WTC11 (cell line): ENCODE measurements at regions not wholly inside any gene's neighbourhood (a gene's known extent, or its start where the extent isn't known, plus 50 kb on each side); places are given as distances from the start of the nearest gene placed in this dataset.

ENCODE experiments used
- CREB1 ChIP-seq: sonication (generic); formaldehyde crosslinking; IDR thresholded peaks from 2 replicates; pipeline ENCODE4 v1.8.0; 2023; ENCODE audit warnings: mild to moderate bottlenecking, missing genetic modification reagents
- ETV6 ChIP-seq: sonication (generic); formaldehyde crosslinking; IDR thresholded peaks from 2 replicates; pipeline ENCODE4 v1.8.1; 2022; ENCODE audit warnings: mild to moderate bottlenecking, missing genetic modification reagents
- FOXJ3 ChIP-seq: sonication (generic); formaldehyde crosslinking; IDR thresholded peaks from 2 replicates; pipeline ENCODE4 v1.9.0; 2021; ENCODE audit warnings: missing genetic modification reagents, mild to moderate bottlenecking, borderline replicate concordance
- FOXK1 ChIP-seq: sonication (generic); formaldehyde crosslinking; IDR thresholded peaks from 2 replicates; pipeline ENCODE4 v1.8.0; 2022; ENCODE audit warnings: mild to moderate bottlenecking, moderate library complexity, missing genetic modification reagents
- TCF7 ChIP-seq: sonication (generic); formaldehyde crosslinking; IDR thresholded peaks from 2 replicates; pipeline ENCODE4 v1.8.0; 2022; ENCODE audit warnings: mild to moderate bottlenecking, low read depth, missing genetic modification reagents, moderate library complexity
- ZNF121 ChIP-seq: sonication (generic); formaldehyde crosslinking; IDR thresholded peaks from 2 replicates; pipeline ENCODE4 v1.8.0; 2023; ENCODE audit warnings: missing genetic modification reagents
- ZNF138 ChIP-seq: sonication (generic); formaldehyde crosslinking; conservative IDR thresholded peaks from 2 replicates; pipeline ENCODE4 v1.8.1; 2022; ENCODE audit warnings: mild to moderate bottlenecking, moderate library complexity, missing genetic modification reagents
- ZNF232 ChIP-seq: sonication (generic); formaldehyde crosslinking; IDR thresholded peaks from 2 replicates; pipeline ENCODE4 v1.8.0; 2022; ENCODE audit warnings: mild to moderate bottlenecking, missing genetic modification reagents
- TF ChIP-seq, protein P1 (sequence below): fragments of 200-600 bp; IDR thresholded peaks from 2 replicates; pipeline ENCODE4 v1.8.0; 2022; ENCODE audit warnings: antibody characterized with exemption
- TF ChIP-seq, protein P2 (sequence below): sonication (generic); formaldehyde crosslinking; IDR thresholded peaks from 2 replicates; pipeline ENCODE4 v1.8.0; 2022; ENCODE audit warnings: mild to moderate bottlenecking, missing genetic modification reagents
- TF ChIP-seq, protein P3 (sequence below): sonication (generic); formaldehyde crosslinking; IDR thresholded peaks from 2 replicates; pipeline ENCODE4 v1.8.1; 2023; ENCODE audit warnings: mild to moderate bottlenecking, missing genetic modification reagents, moderate library complexity
- TF ChIP-seq, protein P4 (sequence below): sonication (generic); formaldehyde crosslinking; IDR thresholded peaks from 2 replicates; pipeline ENCODE4 v1.8.1; 2023; ENCODE audit warnings: mild to moderate bottlenecking, missing genetic modification reagents, borderline replicate concordance
- TF ChIP-seq, protein P5 (sequence below): sonication (generic); formaldehyde crosslinking; IDR thresholded peaks from 2 replicates; pipeline ENCODE4 v1.8.1; 2023; ENCODE audit warnings: mild to moderate bottlenecking, missing genetic modification reagents

DNA sequence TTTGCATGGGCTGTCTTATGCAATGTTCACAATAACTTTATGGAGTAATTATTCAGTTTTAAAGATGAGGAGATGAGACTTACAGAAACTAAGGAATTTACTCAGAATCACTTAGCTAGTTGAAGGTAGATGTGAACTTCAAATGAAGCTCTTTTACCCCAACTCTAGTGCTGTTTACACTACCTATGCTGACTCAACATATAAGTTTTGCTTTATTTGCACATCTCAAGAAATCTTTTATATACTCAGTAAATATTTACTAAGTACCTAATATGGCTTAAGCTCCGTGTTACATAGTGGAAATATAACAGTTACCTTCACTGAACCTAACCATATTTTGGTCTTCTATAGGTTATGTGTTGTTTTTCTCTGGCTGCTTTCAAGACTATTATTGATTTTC is 293.2 kb downstream of the ANXA1 start:
- TF ChIP-seq, protein P1, sequence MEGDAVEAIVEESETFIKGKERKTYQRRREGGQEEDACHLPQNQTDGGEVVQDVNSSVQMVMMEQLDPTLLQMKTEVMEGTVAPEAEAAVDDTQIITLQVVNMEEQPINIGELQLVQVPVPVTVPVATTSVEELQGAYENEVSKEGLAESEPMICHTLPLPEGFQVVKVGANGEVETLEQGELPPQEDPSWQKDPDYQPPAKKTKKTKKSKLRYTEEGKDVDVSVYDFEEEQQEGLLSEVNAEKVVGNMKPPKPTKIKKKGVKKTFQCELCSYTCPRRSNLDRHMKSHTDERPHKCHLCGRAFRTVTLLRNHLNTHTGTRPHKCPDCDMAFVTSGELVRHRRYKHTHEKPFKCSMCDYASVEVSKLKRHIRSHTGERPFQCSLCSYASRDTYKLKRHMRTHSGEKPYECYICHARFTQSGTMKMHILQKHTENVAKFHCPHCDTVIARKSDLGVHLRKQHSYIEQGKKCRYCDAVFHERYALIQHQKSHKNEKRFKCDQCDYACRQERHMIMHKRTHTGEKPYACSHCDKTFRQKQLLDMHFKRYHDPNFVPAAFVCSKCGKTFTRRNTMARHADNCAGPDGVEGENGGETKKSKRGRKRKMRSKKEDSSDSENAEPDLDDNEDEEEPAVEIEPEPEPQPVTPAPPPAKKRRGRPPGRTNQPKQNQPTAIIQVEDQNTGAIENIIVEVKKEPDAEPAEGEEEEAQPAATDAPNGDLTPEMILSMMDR = no peak
- TF ChIP-seq ZNF121 (no peak), FOXK1 (no peak), CREB1 (CRISPR knock-in tag) (no peak), ETV6 (no peak), FOXJ3 (CRISPR knock-in tag) (no peak), TCF7 (CRISPR knock-in tag) (no peak), ZNF138 (CRISPR knock-in tag) (no peak), ZNF232 (CRISPR knock-in tag) (no peak)
- TF ChIP-seq, protein P2, sequence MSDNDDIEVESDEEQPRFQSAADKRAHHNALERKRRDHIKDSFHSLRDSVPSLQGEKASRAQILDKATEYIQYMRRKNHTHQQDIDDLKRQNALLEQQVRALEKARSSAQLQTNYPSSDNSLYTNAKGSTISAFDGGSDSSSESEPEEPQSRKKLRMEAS (CRISPR knock-in tag) = no peak
- TF ChIP-seq, protein P3, sequence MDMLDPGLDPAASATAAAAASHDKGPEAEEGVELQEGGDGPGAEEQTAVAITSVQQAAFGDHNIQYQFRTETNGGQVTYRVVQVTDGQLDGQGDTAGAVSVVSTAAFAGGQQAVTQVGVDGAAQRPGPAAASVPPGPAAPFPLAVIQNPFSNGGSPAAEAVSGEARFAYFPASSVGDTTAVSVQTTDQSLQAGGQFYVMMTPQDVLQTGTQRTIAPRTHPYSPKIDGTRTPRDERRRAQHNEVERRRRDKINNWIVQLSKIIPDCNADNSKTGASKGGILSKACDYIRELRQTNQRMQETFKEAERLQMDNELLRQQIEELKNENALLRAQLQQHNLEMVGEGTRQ = no peak
- TF ChIP-seq, protein P4, sequence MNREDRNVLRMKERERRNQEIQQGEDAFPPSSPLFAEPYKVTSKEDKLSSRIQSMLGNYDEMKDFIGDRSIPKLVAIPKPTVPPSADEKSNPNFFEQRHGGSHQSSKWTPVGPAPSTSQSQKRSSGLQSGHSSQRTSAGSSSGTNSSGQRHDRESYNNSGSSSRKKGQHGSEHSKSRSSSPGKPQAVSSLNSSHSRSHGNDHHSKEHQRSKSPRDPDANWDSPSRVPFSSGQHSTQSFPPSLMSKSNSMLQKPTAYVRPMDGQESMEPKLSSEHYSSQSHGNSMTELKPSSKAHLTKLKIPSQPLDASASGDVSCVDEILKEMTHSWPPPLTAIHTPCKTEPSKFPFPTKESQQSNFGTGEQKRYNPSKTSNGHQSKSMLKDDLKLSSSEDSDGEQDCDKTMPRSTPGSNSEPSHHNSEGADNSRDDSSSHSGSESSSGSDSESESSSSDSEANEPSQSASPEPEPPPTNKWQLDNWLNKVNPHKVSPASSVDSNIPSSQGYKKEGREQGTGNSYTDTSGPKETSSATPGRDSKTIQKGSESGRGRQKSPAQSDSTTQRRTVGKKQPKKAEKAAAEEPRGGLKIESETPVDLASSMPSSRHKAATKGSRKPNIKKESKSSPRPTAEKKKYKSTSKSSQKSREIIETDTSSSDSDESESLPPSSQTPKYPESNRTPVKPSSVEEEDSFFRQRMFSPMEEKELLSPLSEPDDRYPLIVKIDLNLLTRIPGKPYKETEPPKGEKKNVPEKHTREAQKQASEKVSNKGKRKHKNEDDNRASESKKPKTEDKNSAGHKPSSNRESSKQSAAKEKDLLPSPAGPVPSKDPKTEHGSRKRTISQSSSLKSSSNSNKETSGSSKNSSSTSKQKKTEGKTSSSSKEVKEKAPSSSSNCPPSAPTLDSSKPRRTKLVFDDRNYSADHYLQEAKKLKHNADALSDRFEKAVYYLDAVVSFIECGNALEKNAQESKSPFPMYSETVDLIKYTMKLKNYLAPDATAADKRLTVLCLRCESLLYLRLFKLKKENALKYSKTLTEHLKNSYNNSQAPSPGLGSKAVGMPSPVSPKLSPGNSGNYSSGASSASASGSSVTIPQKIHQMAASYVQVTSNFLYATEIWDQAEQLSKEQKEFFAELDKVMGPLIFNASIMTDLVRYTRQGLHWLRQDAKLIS (CRISPR knock-in tag) = no peak
- TF ChIP-seq, protein P5, sequence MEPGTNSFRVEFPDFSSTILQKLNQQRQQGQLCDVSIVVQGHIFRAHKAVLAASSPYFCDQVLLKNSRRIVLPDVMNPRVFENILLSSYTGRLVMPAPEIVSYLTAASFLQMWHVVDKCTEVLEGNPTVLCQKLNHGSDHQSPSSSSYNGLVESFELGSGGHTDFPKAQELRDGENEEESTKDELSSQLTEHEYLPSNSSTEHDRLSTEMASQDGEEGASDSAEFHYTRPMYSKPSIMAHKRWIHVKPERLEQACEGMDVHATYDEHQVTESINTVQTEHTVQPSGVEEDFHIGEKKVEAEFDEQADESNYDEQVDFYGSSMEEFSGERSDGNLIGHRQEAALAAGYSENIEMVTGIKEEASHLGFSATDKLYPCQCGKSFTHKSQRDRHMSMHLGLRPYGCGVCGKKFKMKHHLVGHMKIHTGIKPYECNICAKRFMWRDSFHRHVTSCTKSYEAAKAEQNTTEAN = no peak
